GM13977 (cell line): ENCODE measurements at regions not wholly inside any gene's neighbourhood (a gene's known extent, or its start where the extent isn't known, plus 50 kb on each side); places are given as distances from the start of the nearest gene placed in this dataset.

Experiments used
- DNase-seq: peaks from one replicate; pipeline ENCODE4 v3.0.0; 2012; ENCODE audit warnings: low spot score
- in situ Hi-C: fragments of 300-500 bp; cut with MboI; formaldehyde crosslinking; loops from one replicate; pipeline ENCODE4 v1.12.0; 2022; ENCODE audit warnings: low sequenced_read_pairs, low pct_unique_long_range_greater_than_20kb, mixed read lengths, inconsistent platforms; ENCODE audit not compliant: unreplicated experiment
- TF ChIP-seq, protein P1 (sequence below): IDR thresholded peaks from 2 replicates; pipeline ENCODE4 v1.5.1; 2012; ENCODE audit warnings: mild to moderate bottlenecking, control low read depth; ENCODE audit not compliant: insufficient read depth; ENCODE audit errors: extremely low read depth, missing control alignments

DNA sequence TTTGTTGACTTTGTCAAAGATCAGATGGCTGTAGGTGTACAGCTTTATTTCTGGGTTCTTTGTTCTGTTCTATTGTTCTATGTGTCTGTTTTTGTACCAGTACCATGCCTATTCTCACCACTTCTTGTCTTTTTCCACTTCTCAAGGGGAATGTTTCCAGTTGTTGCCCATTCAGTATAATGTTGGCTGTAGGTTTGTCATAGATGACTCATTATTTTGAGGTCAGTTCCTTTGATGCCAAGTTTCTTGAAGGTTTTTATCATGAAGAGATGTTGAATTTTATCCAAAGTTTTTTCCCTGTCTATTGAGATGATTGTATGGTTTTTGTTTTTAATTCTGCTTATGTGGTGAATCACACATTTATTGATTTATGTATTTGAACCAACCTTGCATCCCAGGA, 216.7 kb upstream of the RNF32 start:
- in situ Hi-C loops = no loop called here
- TF ChIP-seq, protein P1, sequence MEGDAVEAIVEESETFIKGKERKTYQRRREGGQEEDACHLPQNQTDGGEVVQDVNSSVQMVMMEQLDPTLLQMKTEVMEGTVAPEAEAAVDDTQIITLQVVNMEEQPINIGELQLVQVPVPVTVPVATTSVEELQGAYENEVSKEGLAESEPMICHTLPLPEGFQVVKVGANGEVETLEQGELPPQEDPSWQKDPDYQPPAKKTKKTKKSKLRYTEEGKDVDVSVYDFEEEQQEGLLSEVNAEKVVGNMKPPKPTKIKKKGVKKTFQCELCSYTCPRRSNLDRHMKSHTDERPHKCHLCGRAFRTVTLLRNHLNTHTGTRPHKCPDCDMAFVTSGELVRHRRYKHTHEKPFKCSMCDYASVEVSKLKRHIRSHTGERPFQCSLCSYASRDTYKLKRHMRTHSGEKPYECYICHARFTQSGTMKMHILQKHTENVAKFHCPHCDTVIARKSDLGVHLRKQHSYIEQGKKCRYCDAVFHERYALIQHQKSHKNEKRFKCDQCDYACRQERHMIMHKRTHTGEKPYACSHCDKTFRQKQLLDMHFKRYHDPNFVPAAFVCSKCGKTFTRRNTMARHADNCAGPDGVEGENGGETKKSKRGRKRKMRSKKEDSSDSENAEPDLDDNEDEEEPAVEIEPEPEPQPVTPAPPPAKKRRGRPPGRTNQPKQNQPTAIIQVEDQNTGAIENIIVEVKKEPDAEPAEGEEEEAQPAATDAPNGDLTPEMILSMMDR = no peak
- DNase-seq = no peak

DNA sequence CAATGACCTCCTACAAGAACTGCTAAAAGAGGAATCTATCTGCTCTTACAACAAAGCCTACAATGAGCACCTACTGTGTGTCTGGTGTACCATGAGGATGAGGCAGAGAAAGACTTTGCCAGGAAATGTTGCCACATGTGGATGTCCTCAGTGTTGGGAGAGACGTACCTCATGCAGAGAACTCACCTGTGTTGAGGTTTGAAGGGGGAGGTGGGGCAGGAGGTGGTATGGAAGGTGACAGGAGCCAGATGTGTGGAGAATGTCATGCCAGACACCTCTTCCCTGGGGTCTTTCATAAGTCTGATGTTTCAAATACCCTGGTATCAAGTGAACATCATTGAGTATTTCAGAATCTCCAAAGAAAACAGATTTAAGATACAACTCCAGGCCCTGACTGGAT, 220.1 kb upstream of the RNF32 start:
- in situ Hi-C loops = no loop called here
- TF ChIP-seq, protein P1 = no peak
- DNase-seq = no peak

DNA sequence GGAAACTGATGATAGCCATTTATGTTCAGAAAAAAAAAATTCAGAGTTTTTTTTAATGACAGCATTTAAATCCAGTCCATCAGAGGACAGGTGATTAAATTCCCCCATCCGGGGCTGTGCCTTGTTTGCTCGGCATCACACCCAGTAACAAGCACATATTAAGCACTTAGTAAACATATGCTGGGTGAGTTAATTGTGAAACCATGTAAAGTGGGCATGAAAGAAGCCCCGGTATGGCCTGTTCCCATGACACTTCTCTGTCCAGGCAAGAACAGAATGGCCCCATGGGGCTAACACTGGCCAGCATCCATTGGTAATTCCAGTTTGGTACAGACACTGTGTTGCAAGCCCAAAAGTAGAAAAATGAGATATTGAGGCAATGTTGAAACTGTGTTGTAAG, 220.8 kb upstream of the RNF32 start:
- DNase-seq = no peak
- in situ Hi-C loops = no loop called here
- TF ChIP-seq, protein P1 = no peak

DNA sequence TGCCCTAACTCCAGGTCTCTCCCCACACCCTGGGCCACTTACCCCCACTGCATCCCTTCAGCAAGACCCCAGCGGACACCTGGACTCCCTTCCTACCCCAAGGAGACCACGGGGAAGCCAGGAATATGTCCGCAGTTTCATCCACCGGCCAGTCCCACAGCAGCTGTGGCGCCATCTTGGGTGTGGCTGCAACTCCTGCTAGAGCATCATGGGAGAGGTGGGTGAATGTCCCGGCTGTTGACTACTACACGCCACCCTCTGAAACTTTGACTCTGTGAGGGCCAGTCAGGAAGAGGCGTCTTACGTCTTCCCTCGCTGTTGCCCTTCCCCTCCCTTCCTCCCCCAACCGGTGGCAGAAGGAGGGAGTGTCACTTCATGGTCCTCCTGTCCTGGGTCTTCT, 238.3 kb upstream of the RNF32 start:
- DNase-seq = no peak
- TF ChIP-seq, protein P1 = no peak
- in situ Hi-C loops = no loop called here

DNA sequence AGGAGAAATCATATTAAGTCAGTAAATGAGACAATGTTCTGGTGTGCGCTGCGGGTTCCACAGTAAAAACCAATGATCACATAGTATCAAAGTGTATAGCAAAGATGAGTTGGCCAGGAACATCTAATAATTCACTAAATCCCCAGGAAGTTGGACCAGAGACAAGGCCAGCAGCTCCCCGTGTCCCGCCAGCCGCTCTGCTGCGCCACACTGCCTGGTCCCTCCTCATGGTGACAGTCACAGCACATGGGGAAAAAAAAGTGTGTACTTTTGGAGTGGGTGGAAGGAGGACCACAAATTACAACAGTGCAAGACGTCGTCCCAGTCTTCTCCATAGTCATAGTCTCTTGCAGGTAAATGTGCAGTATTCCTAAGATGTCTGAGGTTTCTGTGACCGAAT, 239.0 kb upstream of the RNF32 start:
- in situ Hi-C loops = no loop called here
- TF ChIP-seq, protein P1 = no peak
- no peak for DNase-seq

DNA sequence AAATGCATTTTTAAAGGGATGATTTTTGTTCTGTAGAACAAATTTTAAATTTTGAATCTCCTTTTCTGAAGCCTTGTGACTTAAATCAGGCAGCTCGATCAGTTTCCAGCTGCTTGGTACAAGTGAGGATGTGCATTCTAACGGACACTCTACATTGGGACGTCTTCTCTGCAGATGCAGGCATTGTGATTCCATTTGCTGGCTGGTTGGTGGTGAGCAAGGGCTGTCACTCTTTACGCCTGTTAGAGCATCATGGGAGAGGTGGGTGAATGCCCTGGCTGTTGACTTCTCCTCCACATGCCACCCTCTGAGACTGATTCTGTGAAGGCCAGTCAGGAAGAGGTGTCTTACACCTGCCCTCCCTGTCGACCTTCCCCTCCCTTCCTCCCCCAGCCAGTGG, 240.5 kb upstream of the RNF32 start:
- TF ChIP-seq, protein P1 = no peak
- DNase-seq = no peak
- in situ Hi-C loops = no loop called here

DNA sequence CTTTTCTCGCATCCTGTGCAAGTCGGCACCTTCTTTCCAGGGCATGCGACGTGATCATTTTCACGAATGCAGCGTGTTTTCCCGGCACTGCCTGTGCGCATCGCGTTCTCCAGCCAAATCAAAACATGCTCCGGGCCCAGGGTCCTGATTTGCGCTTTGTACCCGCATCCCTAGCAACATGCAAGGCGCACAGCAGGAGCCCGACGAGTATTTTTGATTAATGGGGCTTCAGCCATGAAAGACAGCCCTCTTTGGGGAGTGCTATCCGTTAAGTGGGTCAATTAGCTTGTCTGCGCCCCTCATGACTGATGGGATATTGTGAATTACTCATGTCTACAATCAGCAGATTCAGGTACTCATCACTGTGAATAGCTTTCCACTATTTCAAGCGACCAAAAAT, 243.3 kb upstream of the RNF32 start:
- in situ Hi-C loops = no loop called here
- no peak for DNase-seq
- TF ChIP-seq, protein P1 = no peak
